NCI-H1092 treated with DMSO at 0.1 percent for 48 hours (cell line): ENCODE measurements at regions not wholly inside any gene's neighbourhood (a gene's known extent, or its start where the extent isn't known, plus 50 kb on each side); places are given as distances from the start of the nearest gene placed in this dataset.

Experiments used
- DNase-seq: peaks from one replicate; lab custom pipeline; 2025; lab: John Stamatoyannopoulos, UW

GRCh38 chr20:22652681-22653588, 68.6 kb upstream of the FOXA2 start:
- no peak for DNase-seq

- DNase-seq, result no peak
These were observed 69.6 kb upstream of the FOXA2 start for GRCh38 chr20:22653658-22654642.

GRCh38 chr20:22663528-22664025, 79.2 kb upstream of the FOXA2 start:
- no peak for DNase-seq

GRCh38 chr20:22667198-22667597, 82.8 kb upstream of the FOXA2 start:
- no peak for DNase-seq

- DNase-seq, result no peak
These were observed 87.8 kb upstream of the FOXA2 start for GRCh38 chr20:22672191-22672590.

- DNase-seq, result no peak
These were observed 89.1 kb upstream of the FOXA2 start for GRCh38 chr20:22673467-22673866.

GRCh38 chr20:22675341-22675740, 91.0 kb upstream of the FOXA2 start:
- no peak for DNase-seq

- DNase-seq, result no peak
These were observed 94.3 kb upstream of the FOXA2 start for GRCh38 chr20:22678678-22679077.

- no peak for DNase-seq
These were observed 94.8 kb upstream of the FOXA2 start for GRCh38 chr20:22679197-22679596.

GRCh38 chr20:22680031-22680740, 95.8 kb upstream of the FOXA2 start:
- DNase-seq, result no peak

- DNase-seq, result no peak
These were observed 97.3 kb upstream of the FOXA2 start for GRCh38 chr20:22681591-22682248.

GRCh38 chr20:22682381-22682780, 98.0 kb upstream of the FOXA2 start:
- DNase-seq, result no peak

GRCh38 chr20:22684072-22684762, 99.8 kb upstream of the FOXA2 start:
- DNase-seq, result peak; percentile 86

GRCh38 chr20:22684763-22685443, 100.5 kb upstream of the FOXA2 start:
- DNase-seq, result peak; percentile 18

- DNase-seq, result peak; percentile 75
These were observed 101.7 kb upstream of the FOXA2 start for GRCh38 chr20:22686097-22686496.

- DNase-seq, result no peak
These were observed 103.4 kb upstream of the FOXA2 start for GRCh38 chr20:22687676-22688349.

- DNase-seq, result no peak
These were observed 104.1 kb upstream of the FOXA2 start for GRCh38 chr20:22688485-22688884.

GRCh38 chr20:22689266-22689665, 104.9 kb upstream of the FOXA2 start:
- DNase-seq, result no peak

- DNase-seq, result no peak
These were observed 105.6 kb upstream of the FOXA2 start for GRCh38 chr20:22690000-22690399.
